IMR-90 (cell line): ENCODE measurements at regions not wholly inside any gene's neighbourhood (a gene's known extent, or its start where the extent isn't known, plus 50 kb on each side); places are given as distances from the start of the nearest gene placed in this dataset.
"Not testable (repeated sequence)": the region's sequence is repeated elsewhere in the genome, so short reads cannot be mapped to it uniquely, and the experiment has no call there.

ENCODE experiments used
- ATAC-seq: fragments of 200-7000 bp; cut with Tn5 transposase; 2 replicates; pipeline ENCODE4 v1.9.1; 2020; ENCODE audit warnings: low read depth, mild to moderate bottlenecking, moderate library complexity
- BruUV-seq: library from RNA; stranded (reverse); fragments of 400-500 nt; replicated peaks from 2 replicates; lab custom pipeline; 2021; lab: Mats Ljungman, UMichigan
- CTCF ChIA-PET: fragments of 300-600 bp; formaldehyde crosslinking; extraction: SDS; loops from one replicate; lab custom pipeline; 2021; ENCODE audit warnings: antibody characterized with exemption; lab: Yijun Ruan, JAX
- POLR2A ChIA-PET: fragments of 300-600 bp; sonication (Branson Sonifier 250); formaldehyde crosslinking; loops from one replicate; lab custom pipeline; 2022; ENCODE audit warnings: antibody characterized with exemption; ENCODE audit not compliant: unreplicated experiment; lab: Charles Lee
- DNase-seq: peaks from one replicate; pipeline ENCODE4 v3.0.0; 2013
- H2AFZ ChIP-seq: replicated peaks from 2 replicates; pipeline ENCODE3; 2013; ENCODE audit warnings: low read length, mild to moderate bottlenecking; ENCODE audit not compliant: poor library complexity
- H2AK5ac ChIP-seq: 2 replicates; pipeline ENCODE4 v1.6.1; 2013; ENCODE audit warnings: low read depth, low read length, inconsistent platforms
- H2AK9ac ChIP-seq: replicated peaks from 2 replicates; pipeline ENCODE3; 2013; ENCODE audit warnings: mild to moderate bottlenecking, low read depth, low read length, moderate library complexity; ENCODE audit not compliant: poor library complexity
- H2BK120ac ChIP-seq: 2 replicates; pipeline ENCODE4 v1.6.1; 2013; ENCODE audit warnings: low read depth, low read length, inconsistent platforms
- H2BK15ac ChIP-seq: 3 replicates; pipeline ENCODE4 v1.6.1; 2013; ENCODE audit warnings: low read depth, low read length, inconsistent platforms
- H2BK20ac ChIP-seq: 2 replicates; pipeline ENCODE4 v1.6.1; 2013; ENCODE audit warnings: low read depth, mild to moderate bottlenecking, inconsistent platforms, low read length, moderate library complexity
- H2BK5ac ChIP-seq: 2 replicates; pipeline ENCODE4 v1.6.1; 2013; ENCODE audit warnings: mild to moderate bottlenecking, low read depth, low read length, inconsistent platforms; ENCODE audit not compliant: poor library complexity, severe bottlenecking
- H3K14ac ChIP-seq: replicated peaks from 2 replicates; pipeline ENCODE4 v1.6.1; 2013; ENCODE audit warnings: low read depth, low read length, inconsistent platforms
- H3K18ac ChIP-seq: 2 replicates; pipeline ENCODE4 v1.6.1; 2013; ENCODE audit warnings: low read depth, low read length, control low read depth
- H3K23ac ChIP-seq: 2 replicates; pipeline ENCODE4 v1.6.1; 2013; ENCODE audit warnings: low read depth, low read length, inconsistent platforms
- H3K27ac ChIP-seq: 2 replicates; pipeline ENCODE4 v1.5.1; 2013; ENCODE audit warnings: mild to moderate bottlenecking, control low read depth, low read length; ENCODE audit not compliant: insufficient read depth
- H3K27me3 ChIP-seq: 2 replicates; pipeline ENCODE4 v1.6.1; 2013; ENCODE audit warnings: low read length; ENCODE audit not compliant: control insufficient read depth, insufficient read depth
- H3K36me3 ChIP-seq: 2 replicates; pipeline ENCODE4 v1.6.1; 2013; ENCODE audit warnings: low read length, mixed read lengths; ENCODE audit not compliant: control insufficient read depth, insufficient read depth
- H3K4ac ChIP-seq: 2 replicates; pipeline ENCODE4 v1.6.1; 2013; ENCODE audit warnings: low read depth, low read length, inconsistent platforms
- H3K4me1 ChIP-seq: 2 replicates; pipeline ENCODE4 v1.6.1; 2013; ENCODE audit warnings: low read length, mixed read lengths; ENCODE audit not compliant: control insufficient read depth, insufficient read depth
- H3K4me2 ChIP-seq: 2 replicates; pipeline ENCODE4 v1.6.1; 2013; ENCODE audit warnings: low read depth, mild to moderate bottlenecking, control low read depth, low read length, moderate library complexity
- H3K4me3 ChIP-seq: 2 replicates; pipeline ENCODE4 v1.5.1; 2013; ENCODE audit warnings: low read depth, mild to moderate bottlenecking, control low read depth, low read length, moderate library complexity; ENCODE audit not compliant: insufficient read depth
- H3K56ac ChIP-seq: 2 replicates; pipeline ENCODE4 v1.6.1; 2013; ENCODE audit warnings: low read length, inconsistent platforms; ENCODE audit not compliant: insufficient read depth; ENCODE audit errors: extremely low read depth
- H3K79me1 ChIP-seq, 2 experiments: 2 replicates each; pipeline ENCODE4 v1.6.1; 2013; ENCODE audit warnings: low read length in 2 of 2, inconsistent platforms in 1 of 2, low read depth in 1 of 2
- H3K9ac ChIP-seq: 2 replicates; pipeline ENCODE4 v1.6.1; 2013; ENCODE audit warnings: low read depth, low read length, control low read depth
- H3K9me1 ChIP-seq: 2 replicates; pipeline ENCODE4 v1.6.1; 2013; ENCODE audit warnings: low read length, inconsistent platforms; ENCODE audit not compliant: insufficient read depth
- H3K9me3 ChIP-seq: 2 replicates; pipeline ENCODE4 v1.6.1; 2013; ENCODE audit warnings: low read length; ENCODE audit not compliant: control insufficient read depth, insufficient read depth
- H4K20me1 ChIP-seq: 2 replicates; pipeline ENCODE4 v1.6.1; 2013; ENCODE audit warnings: low read length, inconsistent platforms; ENCODE audit not compliant: insufficient read depth
- H4K5ac ChIP-seq: 2 replicates; pipeline ENCODE4 v1.6.1; 2013; ENCODE audit warnings: mild to moderate bottlenecking, low read depth, low read length, control low read depth
- H4K8ac ChIP-seq, 2 experiments: 2 replicates each; pipeline ENCODE4 v1.6.1; 2013; ENCODE audit warnings: low read depth in 2 of 2, low read length in 2 of 2, control low read depth in 1 of 2, inconsistent platforms in 1 of 2
- H4K91ac ChIP-seq: 2 replicates; pipeline ENCODE4 v1.6.1; 2013; ENCODE audit warnings: low read depth, low read length, inconsistent platforms; ENCODE audit not compliant: insufficient read depth
- WGBS, 2 experiments: methylation state at CpG; one replicate each; pipeline versions ENCODE4 v1.1.5 to v1.1.7; 2013; ENCODE audit warnings: missing lambda C conversion rate in 2 of 2; ENCODE audit not compliant: insufficient read length in 1 of 2; ENCODE audit errors: extremely low coverage in 2 of 2; 5-methylcytosine and 5-hydroxymethylcytosine counted together
- dilution Hi-C: fragments of 300-500 bp; cut with HindIII; formaldehyde crosslinking; loops from one replicate; pipeline ENCODE4 v1.14.3; 2018; ENCODE audit warnings: low sequenced_read_pairs; ENCODE audit not compliant: unreplicated experiment
- in situ Hi-C: fragments of 300-500 bp; cut with MboI; formaldehyde crosslinking; loops from 3 replicates; pipeline ENCODE4 v1.14.3; 2019; ENCODE audit warnings: low sequenced_read_pairs, inconsistent platforms, mixed read lengths
- intact Hi-C: fragments of 100-400 bp; cut with micrococcal nuclease; formaldehyde crosslinking; loops from 2 replicates; pipeline ENCODE4 v1.10.0; 2022

DNA sequence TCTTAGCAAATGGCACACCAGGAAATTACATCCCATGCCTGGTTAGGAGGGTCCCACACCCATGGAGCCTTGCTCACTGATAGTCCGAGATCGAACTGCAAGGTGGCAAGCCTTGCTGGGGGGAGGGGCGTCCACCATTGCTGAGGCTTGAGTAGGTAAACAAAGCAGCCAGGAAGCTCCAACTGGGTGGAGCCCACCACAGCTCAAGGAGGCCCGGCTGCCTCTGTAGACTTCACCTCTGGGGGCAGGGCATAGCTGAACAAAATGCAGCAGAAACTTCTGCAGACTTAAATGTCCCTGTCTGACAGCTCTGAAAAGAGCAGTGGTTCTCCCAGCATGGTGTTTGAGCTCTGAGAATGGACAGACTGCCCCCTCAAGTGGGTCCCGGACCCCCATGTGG, 962.7 kb upstream of the INTU start:
- CTCF ChIA-PET, H3K4me2 ChIP-seq: not testable (repeated sequence)
- WGBS, 2 experiments: 71% methylated on average over 1 of the region's 5 CpGs; no CpG with 5 or more reads in 1 of the 2 experiments

More for the DNA sequence above, 962.7 kb upstream of the INTU start:
- H4K20me1 ChIP-seq, dilution Hi-C loops, H3K4me3 ChIP-seq, in situ Hi-C loops, H3K27ac ChIP-seq, H4K8ac ChIP-seq, H4K91ac ChIP-seq, H3K9ac ChIP-seq, H2BK120ac ChIP-seq, H2AK9ac ChIP-seq, H3K18ac ChIP-seq, H2BK15ac ChIP-seq, intact Hi-C loops, H3K9me1 ChIP-seq, H3K4me1 ChIP-seq, POLR2A ChIA-PET, ATAC-seq, H2BK20ac ChIP-seq, H3K14ac ChIP-seq, H4K5ac ChIP-seq, BruUV-seq, H3K27me3 ChIP-seq, H3K56ac ChIP-seq, H3K79me1 ChIP-seq, H3K4ac ChIP-seq, DNase-seq, H3K36me3 ChIP-seq, H3K9me3 ChIP-seq, H3K23ac ChIP-seq, H2AFZ ChIP-seq, H2BK5ac ChIP-seq, H2AK5ac ChIP-seq: not testable (repeated sequence)
